ENCODE measurements at regions not wholly inside any gene's neighbourhood (a gene's known extent, or its start where the extent isn't known, plus 50 kb on each side); places are given as distances from the start of the nearest gene placed in this dataset.

DNA sequence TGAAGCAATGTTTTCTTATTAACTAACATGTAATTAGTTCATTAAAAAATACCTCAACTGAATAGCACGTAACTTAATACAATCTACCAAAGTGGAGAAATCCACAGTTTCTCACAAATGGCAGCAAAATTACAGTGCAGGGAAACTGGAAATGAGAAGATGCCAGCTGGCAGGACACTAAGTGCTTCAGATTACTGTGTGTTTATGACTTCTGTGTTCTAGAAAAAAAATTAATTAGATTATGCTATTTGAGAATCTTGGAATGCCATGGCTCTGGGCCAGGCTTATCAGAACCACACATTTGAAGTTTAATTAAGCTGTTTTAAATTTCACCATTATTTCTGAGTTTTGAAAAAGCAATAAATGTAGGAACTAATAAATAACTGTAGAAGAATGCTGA is 357.6 kb downstream of the TGFB2 start:
- Mint-ChIP-seq H3K4me1 (ENCODE audit: low read depth) (no peaks in the 10 kb centered on the region), H3K36me3 (ENCODE audit: insufficient read depth) (no peaks in the 10 kb centered on the region), H3K4me3 (no peak overlapping the region), H3K9me3 (no peaks in the 10 kb centered on the region), H3K27me3 (ENCODE audit: low read depth) (no peaks in the 10 kb centered on the region)
- ATAC-seq (no peak), DNase-seq (no peak)

DNA sequence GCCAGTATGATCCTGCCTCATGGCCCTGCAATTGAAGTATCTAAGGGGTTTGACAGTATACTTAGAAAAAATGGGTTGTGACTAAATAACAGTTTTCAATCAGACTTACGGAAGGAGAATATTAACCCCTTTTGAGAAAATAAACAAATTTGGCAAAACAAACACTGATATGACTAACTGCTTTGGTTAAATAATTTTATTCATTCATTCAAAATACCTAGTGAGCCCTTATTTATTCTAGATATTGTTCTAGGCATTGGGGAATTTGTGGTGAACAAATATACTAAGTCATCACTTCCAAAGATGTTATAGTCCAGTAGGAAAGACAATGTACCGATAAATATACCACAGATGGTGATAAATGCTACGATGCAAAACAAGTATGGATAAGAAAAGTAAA is 358.7 kb downstream of the TGFB2 start:
- no peak overlapping the region for H3K4me3 Mint-ChIP-seq

GRCh38 chr1:218705391-218705790 is 360.3 kb downstream of the TGFB2 start:
- Mint-ChIP-seq H3K4me1 (ENCODE audit: low read depth) (no peaks in the 10 kb centered on the region), H3K4me3 (no peak overlapping the region), H3K9me3 (no peaks in the 10 kb centered on the region), H3K27me3 (ENCODE audit: low read depth) (no peaks in the 10 kb centered on the region), H3K36me3 (ENCODE audit: insufficient read depth) (no peaks in the 10 kb centered on the region)
- no peak for ATAC-seq
- no peak for DNase-seq

More for the DNA sequence above, 358.7 kb downstream of the TGFB2 start:
- H3K36me3 Mint-ChIP-seq (ENCODE audit: insufficient read depth), result no peaks in the 10 kb centered on the region
- H3K27me3 Mint-ChIP-seq (ENCODE audit: low read depth), result no peaks in the 10 kb centered on the region
- DNase-seq (no peak), ATAC-seq (no peak)
- H3K4me1 Mint-ChIP-seq (ENCODE audit: low read depth), result no peaks in the 10 kb centered on the region
- H3K9me3 Mint-ChIP-seq, result no peaks in the 10 kb centered on the region

GRCh38 chr1:218705911-218706893 is 361.1 kb downstream of the TGFB2 start:
- Mint-ChIP-seq H3K36me3 (ENCODE audit: insufficient read depth) (no peaks in the 10 kb centered on the region), H3K4me1 (ENCODE audit: low read depth) (no peaks in the 10 kb centered on the region), H3K9me3 (no peaks in the 10 kb centered on the region), H3K27me3 (ENCODE audit: low read depth) (no peaks in the 10 kb centered on the region), H3K4me3 (no peak overlapping the region)
- DNase-seq (no peak), ATAC-seq (no peak)

- Mint-ChIP-seq H3K36me3 (ENCODE audit: insufficient read depth) (no peaks in the 10 kb centered on the region), H3K4me3 (no peak overlapping the region), H3K27me3 (ENCODE audit: low read depth) (no peaks in the 10 kb centered on the region), H3K4me1 (ENCODE audit: low read depth) (no peaks in the 10 kb centered on the region), H3K9me3 (no peaks in the 10 kb centered on the region)
- DNase-seq (no peak), ATAC-seq (no peak)
Measured at GRCh38 chr1:218711001-218711400, 365.9 kb downstream of the TGFB2 start.

GRCh38 chr1:218711884-218712674 is 366.9 kb downstream of the TGFB2 start:
- H3K4me3 Mint-ChIP-seq, result no peak overlapping the region
- no peaks in the 10 kb centered on the region for H3K27me3 Mint-ChIP-seq (ENCODE audit: low read depth)
- DNase-seq (no peak), ATAC-seq (no peak)
- H3K36me3 Mint-ChIP-seq (ENCODE audit: insufficient read depth), result no peaks in the 10 kb centered on the region
- H3K4me1 Mint-ChIP-seq (ENCODE audit: low read depth), result no peaks in the 10 kb centered on the region
- H3K9me3 Mint-ChIP-seq, result no peaks in the 10 kb centered on the region

GRCh38 chr1:218712677-218713076 is 367.5 kb downstream of the TGFB2 start:
- H3K36me3 Mint-ChIP-seq (ENCODE audit: insufficient read depth), result no peaks in the 10 kb centered on the region
- no peak for ATAC-seq
- H3K4me3 Mint-ChIP-seq, result no peak overlapping the region
- H3K4me1 Mint-ChIP-seq (ENCODE audit: low read depth), result no peaks in the 10 kb centered on the region
- H3K27me3 Mint-ChIP-seq (ENCODE audit: low read depth), result no peaks in the 10 kb centered on the region
- H3K9me3 Mint-ChIP-seq, result no peaks in the 10 kb centered on the region
- no peak for DNase-seq

DNA sequence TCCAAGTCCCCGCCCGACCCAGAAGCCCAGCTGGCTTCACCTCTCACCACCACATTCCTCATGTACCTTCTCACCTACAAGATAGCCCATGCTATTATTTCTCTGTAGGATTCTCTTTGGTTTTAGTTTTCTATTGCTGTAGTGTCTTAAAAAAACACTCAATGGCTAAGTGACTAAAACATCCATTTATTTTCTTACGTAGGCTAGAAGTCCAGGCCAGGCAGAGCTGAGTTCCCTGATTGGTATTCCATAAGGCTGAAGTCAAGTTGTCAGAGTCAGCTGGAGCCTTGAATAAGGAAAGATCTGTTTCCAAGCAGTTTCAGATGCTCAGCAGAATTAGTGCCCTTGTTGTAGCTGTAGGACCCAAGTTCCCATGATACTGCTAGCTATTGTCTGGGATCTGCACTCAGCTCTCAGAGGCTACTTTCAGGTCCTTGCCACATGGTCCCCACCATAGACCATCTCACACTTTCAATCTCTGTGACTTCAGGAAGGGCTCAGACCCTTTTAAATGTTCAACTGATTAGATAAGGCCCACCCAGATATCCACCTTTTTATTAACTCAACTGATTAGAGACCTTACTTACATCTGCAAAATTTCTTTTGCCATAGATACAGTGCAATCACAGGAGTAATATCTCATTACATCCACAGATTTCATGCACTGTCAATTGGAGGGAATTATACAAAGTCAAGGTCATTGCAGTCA is 371.0 kb downstream of the TGFB2 start:
- Mint-ChIP-seq H3K4me1 (ENCODE audit: low read depth) (no peaks in the 10 kb centered on the region), H3K27me3 (ENCODE audit: low read depth) (no peaks in the 10 kb centered on the region), H3K36me3 (ENCODE audit: insufficient read depth) (no peaks in the 10 kb centered on the region), H3K9me3 (no peaks in the 10 kb centered on the region), H3K4me3 (no peak overlapping the region)
- ATAC-seq (no peak), DNase-seq (no peak)

DNA sequence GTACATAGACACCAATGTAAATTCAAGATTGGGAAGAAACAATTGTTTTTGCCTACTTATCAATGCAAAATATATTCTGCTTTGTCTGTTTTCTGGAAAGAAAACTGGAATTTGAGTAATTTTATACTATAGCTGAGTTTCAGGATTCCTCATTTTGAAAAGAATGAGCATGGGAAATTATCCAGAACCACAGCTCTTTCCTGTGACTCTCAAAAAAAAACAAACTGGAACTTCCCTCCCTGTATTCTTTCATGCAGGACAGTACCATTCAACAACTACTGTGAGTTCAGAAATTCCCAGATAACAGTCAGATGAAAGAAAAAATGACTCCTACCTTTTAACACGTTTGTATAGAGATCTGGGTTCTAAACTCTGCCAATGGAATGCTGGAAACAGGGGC is 372.4 kb downstream of the TGFB2 start:
- Mint-ChIP-seq H3K9me3 (no peaks in the 10 kb centered on the region), H3K4me1 (ENCODE audit: low read depth) (no peaks in the 10 kb centered on the region), H3K36me3 (ENCODE audit: insufficient read depth) (no peaks in the 10 kb centered on the region), H3K4me3 (no peak overlapping the region), H3K27me3 (ENCODE audit: low read depth) (no peaks in the 10 kb centered on the region)
- ATAC-seq, result no peak
- DNase-seq, result no peak

DNA sequence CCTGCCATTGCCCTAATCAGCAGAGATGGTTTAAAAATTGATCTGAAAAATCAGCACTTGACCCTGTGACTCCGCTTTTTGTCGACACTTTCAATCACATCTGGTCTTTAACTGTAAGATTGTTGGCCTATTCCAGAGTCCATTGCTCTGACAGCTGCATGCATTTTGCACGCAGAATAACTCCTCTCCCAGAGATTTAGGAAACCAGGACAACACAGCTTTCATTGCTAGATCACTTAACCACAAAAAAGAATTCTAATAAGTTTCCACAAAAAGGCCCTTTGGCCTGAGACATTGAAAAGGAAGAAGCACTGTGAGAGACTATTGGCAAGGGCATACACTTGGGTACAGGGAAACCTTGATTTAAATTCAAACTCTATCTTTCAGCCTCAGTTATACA is 373.1 kb downstream of the TGFB2 start:
- H3K4me1 Mint-ChIP-seq (ENCODE audit: low read depth), result no peaks in the 10 kb centered on the region
- H3K9me3 Mint-ChIP-seq, result no peaks in the 10 kb centered on the region
- ATAC-seq (no peak), DNase-seq (no peak)
- H3K4me3 Mint-ChIP-seq, result no peak overlapping the region
- no peaks in the 10 kb centered on the region for H3K36me3 Mint-ChIP-seq (ENCODE audit: insufficient read depth)
- H3K27me3 Mint-ChIP-seq (ENCODE audit: low read depth), result no peaks in the 10 kb centered on the region

GRCh38 chr1:218718977-218719376 is 373.8 kb downstream of the TGFB2 start:
- no peaks in the 10 kb centered on the region for H3K9me3 Mint-ChIP-seq
- no peak for ATAC-seq
- no peak for DNase-seq
- no peaks in the 10 kb centered on the region for H3K27me3 Mint-ChIP-seq (ENCODE audit: low read depth)
- H3K4me3 Mint-ChIP-seq, result no peak overlapping the region
- H3K36me3 Mint-ChIP-seq (ENCODE audit: insufficient read depth), result no peaks in the 10 kb centered on the region
- H3K4me1 Mint-ChIP-seq (ENCODE audit: low read depth), result no peaks in the 10 kb centered on the region

DNA sequence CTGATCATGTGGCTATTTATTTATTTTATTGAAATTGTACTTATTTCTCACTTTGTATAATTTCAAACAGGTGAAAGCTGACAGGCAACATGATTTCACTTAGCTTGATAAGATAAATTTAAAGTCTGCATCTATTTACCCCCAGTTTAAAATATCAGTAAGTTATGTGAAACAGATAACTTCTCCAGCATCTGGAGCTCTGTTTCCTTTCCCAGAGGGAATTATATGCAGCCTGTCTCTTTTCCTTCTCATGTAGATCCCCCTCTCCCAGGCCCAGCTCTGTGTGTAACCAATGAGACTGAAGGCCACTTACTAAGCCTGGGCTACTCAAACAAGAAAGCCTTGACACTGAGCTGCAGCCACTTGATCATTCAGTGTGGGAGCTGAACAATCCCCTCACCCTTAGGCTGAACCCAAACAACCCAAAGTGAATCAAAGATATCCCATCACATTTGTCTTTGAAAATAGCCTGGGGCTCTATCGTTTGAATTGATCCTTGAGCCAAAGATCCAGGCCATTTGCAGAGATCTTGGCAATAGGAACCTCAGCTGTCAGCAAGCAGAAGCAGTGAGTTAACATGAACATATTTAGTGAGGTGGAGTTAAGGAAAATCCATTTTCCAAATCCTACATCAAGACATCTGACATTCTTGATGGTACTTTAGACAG is 383.9 kb downstream of the TGFB2 start:
- ATAC-seq, result no peak

DNA sequence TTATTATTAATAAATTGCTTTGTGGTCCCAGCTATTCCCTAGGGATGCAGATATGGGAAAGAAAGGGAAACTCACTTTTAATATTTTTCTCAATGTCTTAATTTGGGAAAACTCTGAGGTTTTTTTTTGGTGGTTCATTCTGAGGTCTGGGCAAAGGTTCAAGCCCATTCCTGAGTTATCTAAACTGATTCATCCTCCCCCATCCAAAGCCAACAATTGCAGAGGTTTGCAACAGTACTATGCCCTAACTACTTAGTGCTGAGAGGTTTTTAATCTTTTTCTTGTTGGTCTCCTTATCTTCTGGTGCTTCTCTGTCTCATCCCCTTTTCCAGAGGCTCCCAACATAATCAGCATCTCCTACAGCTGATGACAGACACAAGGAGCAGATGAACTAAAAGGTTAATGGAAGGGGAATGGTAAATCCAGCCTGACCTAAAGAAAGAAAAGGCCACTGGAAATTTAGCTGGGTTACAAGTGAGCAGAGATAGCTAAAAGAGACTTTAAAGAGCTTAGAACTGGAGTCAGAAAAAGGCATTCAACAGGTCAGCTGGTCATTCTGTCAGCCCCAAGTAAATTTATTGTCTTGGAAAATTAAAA is 390.4 kb downstream of the TGFB2 start:
- DNase-seq (no peak), ATAC-seq (no peak)
- Mint-ChIP-seq H3K4me1 (ENCODE audit: low read depth) (no peaks in the 10 kb centered on the region), H3K4me3 (no peak overlapping the region), H3K9me3 (no peaks in the 10 kb centered on the region), H3K27me3 (ENCODE audit: low read depth) (no peaks in the 10 kb centered on the region), H3K36me3 (ENCODE audit: insufficient read depth) (no peaks in the 10 kb centered on the region)

More for the DNA sequence above, 383.9 kb downstream of the TGFB2 start:
- no peaks in the 10 kb centered on the region for H3K36me3 Mint-ChIP-seq (ENCODE audit: insufficient read depth)
- no peaks in the 10 kb centered on the region for H3K9me3 Mint-ChIP-seq
- H3K27me3 Mint-ChIP-seq (ENCODE audit: low read depth), result no peaks in the 10 kb centered on the region
- no peak for DNase-seq
- H3K4me1 Mint-ChIP-seq (ENCODE audit: low read depth), result no peaks in the 10 kb centered on the region
- H3K4me3 Mint-ChIP-seq, result no peak overlapping the region

DNA sequence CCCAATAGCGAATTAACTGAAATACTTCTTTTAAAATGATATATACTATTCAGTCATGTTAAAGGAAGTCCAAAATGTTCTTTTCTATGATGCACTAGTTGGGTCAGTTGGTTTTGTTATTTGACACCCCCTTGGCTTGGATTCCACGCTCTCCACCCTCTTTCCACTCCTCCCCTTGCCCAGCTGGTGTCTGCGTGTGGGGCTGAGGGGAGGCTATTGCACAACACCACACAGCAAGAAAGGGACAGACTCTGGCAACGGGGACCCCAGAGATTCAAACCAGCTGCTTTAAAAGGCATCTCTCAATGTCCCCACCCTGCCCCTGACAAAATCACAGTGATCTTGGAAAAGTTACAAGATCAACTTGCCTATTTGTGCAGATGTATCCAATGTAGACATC is 394.3 kb downstream of the TGFB2 start:
- no peak for ATAC-seq
- no peaks in the 10 kb centered on the region for H3K36me3 Mint-ChIP-seq (ENCODE audit: insufficient read depth)
- no peaks in the 10 kb centered on the region for H3K9me3 Mint-ChIP-seq
- H3K27me3 Mint-ChIP-seq (ENCODE audit: low read depth), result no peaks in the 10 kb centered on the region
- DNase-seq, result no peak
- H3K4me1 Mint-ChIP-seq (ENCODE audit: low read depth), result no peaks in the 10 kb centered on the region
- H3K4me3 Mint-ChIP-seq, result no peak overlapping the region
